Sigmoid colon (tissue), 4 donors: ENCODE measurements at regions not wholly inside any gene's neighbourhood (a gene's known extent, or its start where the extent isn't known, plus 50 kb on each side); places are given as distances from the start of the nearest gene placed in this dataset.

ENCODE experiments used
- CTCF ChIP-seq, 4 experiments: fragments of 450-650 bp in 3 of 4; fragments of 200-600 bp in 1 of 4; IDR thresholded peaks; one replicate each; pipeline ENCODE4 v1.5.1; 2016 to 2019; ENCODE audit warnings: antibody characterized with exemption in 4 of 4, mild to moderate bottlenecking in 3 of 4, moderate library complexity in 2 of 4
- EP300 ChIP-seq, 4 donors: sonication (generic); formaldehyde crosslinking; IDR thresholded peaks; one replicate each; pipeline ENCODE4 v1.6.1; 2017; ENCODE audit warnings: antibody characterized with exemption in 4 of 4

- TF ChIP-seq EP300 (IDR thresholded peaks at IDR 0.05) (no peak), CTCF (IDR thresholded peaks at IDR 0.05) (no peak)
Observed at GRCh38 chr5:72613515-72613914, 106.3 kb upstream of the ZNF366 start.
